WTC11 (cell line): ENCODE measurements at regions not wholly inside any gene's neighbourhood (a gene's known extent, or its start where the extent isn't known, plus 50 kb on each side); places are given as distances from the start of the nearest gene placed in this dataset.
"Not testable (repeated sequence)": the region's sequence is repeated elsewhere in the genome, so short reads cannot be mapped to it uniquely, and the experiment has no call there.

Experiments used
- ATAC-seq: fragments of 200-7000 bp; cut with Tn5 transposase; 2 replicates; pipeline ENCODE4 v1.10.0; 2021; ENCODE audit warnings: mild to moderate bottlenecking, moderate library complexity
- CTCF ChIA-PET: fragments of 300-600 bp; sonication (Branson Sonifier 250); formaldehyde crosslinking; loops from one replicate; lab custom pipeline; 2021; ENCODE audit warnings: antibody characterized with exemption; lab: Charles Lee
- POLR2A ChIA-PET: fragments of 350-600 bp; sonication (Branson Sonifier 250); formaldehyde crosslinking; loops from one replicate; lab custom pipeline; 2021; ENCODE audit warnings: antibody characterized with exemption; lab: Charles Lee
- DNase-seq: peaks from one replicate; pipeline ENCODE4 v3.0.0; 2021; ENCODE audit warnings: low spot score
- H3K27ac Mint-ChIP-seq: 2 replicates; pipeline ENCODE4 v1.8.0; 2021; ENCODE audit warnings: mixed read lengths
- H3K27me3 Mint-ChIP-seq: 2 replicates; pipeline ENCODE4 v1.8.0; 2021; ENCODE audit warnings: low read depth, mild to moderate bottlenecking, moderate library complexity, mixed read lengths
- H3K36me3 Mint-ChIP-seq: 2 replicates; pipeline ENCODE4 v1.8.0; 2021; ENCODE audit warnings: mixed read lengths
- H3K4me1 Mint-ChIP-seq: 2 replicates; pipeline ENCODE4 v1.8.0; 2022; ENCODE audit warnings: mixed read lengths
- H3K4me3 Mint-ChIP-seq: 2 replicates; pipeline ENCODE4 v1.8.0; 2021; ENCODE audit warnings: mild to moderate bottlenecking, moderate library complexity, mixed read lengths
- H3K9me3 Mint-ChIP-seq: 2 replicates; pipeline ENCODE4 v1.8.0; 2021; ENCODE audit warnings: mixed read lengths
- CBFB ChIP-seq: sonication (generic); formaldehyde crosslinking; IDR thresholded peaks from 2 replicates; pipeline ENCODE4 v1.8.1; 2022; ENCODE audit warnings: mild to moderate bottlenecking, low read depth, missing genetic modification reagents
- CREM ChIP-seq: sonication (generic); formaldehyde crosslinking; IDR thresholded peaks from 2 replicates; pipeline ENCODE4 v1.8.1; 2022; ENCODE audit warnings: mild to moderate bottlenecking, missing genetic modification reagents, moderate library complexity
- ELF4 ChIP-seq: sonication (generic); formaldehyde crosslinking; IDR thresholded peaks from 2 replicates; pipeline ENCODE4 v1.8.1; 2022; ENCODE audit warnings: low read depth, mild to moderate bottlenecking, moderate library complexity, missing genetic modification reagents
- FOXP1 ChIP-seq: sonication (generic); formaldehyde crosslinking; IDR thresholded peaks from 2 replicates; pipeline ENCODE4 v1.8.0; 2022; ENCODE audit warnings: missing genetic modification reagents, mild to moderate bottlenecking, moderate library complexity, borderline replicate concordance
- GABPB1 ChIP-seq: sonication (generic); formaldehyde crosslinking; IDR thresholded peaks from 2 replicates; pipeline ENCODE4 v1.8.1; 2023; ENCODE audit warnings: mild to moderate bottlenecking, missing genetic modification reagents
- JAZF1 ChIP-seq: fragments of 250-450 bp; sonication (Bioruptor Pico); IDR thresholded peaks from 2 replicates; pipeline ENCODE4 v1.9.0; 2021; ENCODE audit warnings: moderate library complexity, mild to moderate bottlenecking, inconsistent platforms
- MAX ChIP-seq: sonication (generic); formaldehyde crosslinking; IDR thresholded peaks from 2 replicates; pipeline ENCODE4 v1.8.0; 2022; ENCODE audit warnings: mild to moderate bottlenecking, missing genetic modification reagents
- NR1H2 ChIP-seq: sonication (generic); formaldehyde crosslinking; IDR thresholded peaks from 2 replicates; pipeline ENCODE4 v1.9.0; 2021; ENCODE audit warnings: mild to moderate bottlenecking, moderate library complexity, missing genetic modification reagents
- USF1 ChIP-seq: sonication (generic); formaldehyde crosslinking; IDR thresholded peaks from 2 replicates; pipeline ENCODE4 v1.8.0; 2022; ENCODE audit warnings: mild to moderate bottlenecking, missing genetic modification reagents
- ZBTB21 ChIP-seq: sonication (generic); formaldehyde crosslinking; IDR thresholded peaks from 2 replicates; pipeline ENCODE4 v1.8.1; 2023; ENCODE audit warnings: mild to moderate bottlenecking, missing genetic modification reagents, borderline replicate concordance
- ZNF121 ChIP-seq: sonication (generic); formaldehyde crosslinking; IDR thresholded peaks from 2 replicates; pipeline ENCODE4 v1.8.0; 2023; ENCODE audit warnings: missing genetic modification reagents
- ZNF219 ChIP-seq: sonication (generic); formaldehyde crosslinking; IDR thresholded peaks from 2 replicates; pipeline ENCODE4 v1.8.0; 2023; ENCODE audit warnings: missing genetic modification reagents, mild to moderate bottlenecking, borderline replicate concordance
- ZNF416 ChIP-seq: fragments of 250-450 bp; sonication (Bioruptor Pico); IDR thresholded peaks from 2 replicates; pipeline ENCODE4 v1.9.0; 2021; ENCODE audit warnings: mild to moderate bottlenecking, inconsistent platforms
- ZNF423 ChIP-seq: fragments of 250-450 bp; sonication (Bioruptor Pico); IDR thresholded peaks from 2 replicates; pipeline ENCODE4 v2.1.2; 2022; ENCODE audit warnings: mild to moderate bottlenecking, moderate library complexity
- ZNF512 ChIP-seq: sonication (generic); formaldehyde crosslinking; IDR thresholded peaks from 2 replicates; pipeline ENCODE4 v1.8.1; 2022; ENCODE audit warnings: missing genetic modification reagents, borderline replicate concordance
- ZNF671 ChIP-seq: fragments of 250-450 bp; sonication (Bioruptor Pico); IDR thresholded peaks from 2 replicates; pipeline ENCODE4 v1.8.0; 2021; ENCODE audit warnings: mild to moderate bottlenecking
- ZSCAN18 ChIP-seq: fragments of 250-450 bp; sonication (Bioruptor Pico); IDR thresholded peaks from 2 replicates; pipeline ENCODE4 v2.1.2; 2022; ENCODE audit warnings: mild to moderate bottlenecking, moderate library complexity
- TF ChIP-seq, protein P1 (sequence below): fragments of 250-450 bp; sonication (Bioruptor Pico); IDR thresholded peaks from 2 replicates; pipeline ENCODE4 v1.9.0; 2021; ENCODE audit warnings: mild to moderate bottlenecking
- TF ChIP-seq, protein P2 (sequence below): fragments of 250-450 bp; sonication (Bioruptor Pico); conservative IDR thresholded peaks from 2 replicates; pipeline ENCODE4 v1.9.0; 2021; ENCODE audit warnings: mild to moderate bottlenecking

- ATAC-seq (no peak), DNase-seq (no peak)
- H3K4me1 Mint-ChIP-seq = peaks cover 13% of the 10 kb centered on the region; the same call in 1 of the 2 replicates
- no peaks in the 10 kb centered on the region for H3K36me3 Mint-ChIP-seq
- POLR2A ChIA-PET = no interaction called here
- H3K27me3 Mint-ChIP-seq = no peaks in the 10 kb centered on the region
- H3K27ac Mint-ChIP-seq = no peak overlapping the region
- CTCF ChIA-PET = no interaction called here
- no peaks in the 10 kb centered on the region for H3K9me3 Mint-ChIP-seq
- H3K4me3 Mint-ChIP-seq = no peak overlapping the region
- TF ChIP-seq ELF4 (CRISPR knock-in tag) (no peak), FOXP1 (CRISPR knock-in tag) (no peak)
Observed at GRCh38 chr16:60363566-60363965, 1629.5 kb upstream of the GOT2 start.

- H3K27me3 Mint-ChIP-seq, POLR2A ChIA-PET, H3K9me3 Mint-ChIP-seq, H3K4me3 Mint-ChIP-seq, H3K27ac Mint-ChIP-seq, ATAC-seq, H3K4me1 Mint-ChIP-seq, DNase-seq, CTCF ChIA-PET, H3K36me3 Mint-ChIP-seq: not testable (repeated sequence)
Observed at GRCh38 chr16:60359866-60360265, 1625.8 kb upstream of the GOT2 start.

DNA sequence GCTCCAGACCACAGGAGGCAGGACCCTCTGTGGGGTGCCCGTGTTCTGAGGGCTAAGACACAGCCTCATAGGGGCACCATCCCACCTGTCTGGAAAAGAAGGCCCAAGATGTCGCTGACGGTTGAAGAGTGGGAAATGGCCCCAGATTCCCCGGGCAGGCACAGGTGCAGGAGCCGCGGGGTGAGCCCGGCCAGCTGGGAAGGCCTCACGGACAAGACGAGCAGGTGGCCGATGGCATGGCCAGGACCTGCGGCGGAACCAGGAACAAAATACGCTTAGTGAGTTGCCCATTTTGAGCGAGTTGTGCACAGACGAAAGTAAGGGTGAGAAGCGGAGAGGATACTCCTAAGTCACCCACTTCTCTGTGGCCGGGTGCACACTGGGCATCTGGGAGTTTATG is 1625.3 kb upstream of the GOT2 start:
- H3K4me3 Mint-ChIP-seq, H3K36me3 Mint-ChIP-seq, H3K4me1 Mint-ChIP-seq, H3K27ac Mint-ChIP-seq, H3K27me3 Mint-ChIP-seq, CTCF ChIA-PET, DNase-seq, ATAC-seq, POLR2A ChIA-PET, H3K9me3 Mint-ChIP-seq: not testable (repeated sequence)

GRCh38 chr16:60357876-60358522 is 1623.9 kb upstream of the GOT2 start:
- H3K9me3 Mint-ChIP-seq = peaks cover 12% of the 10 kb centered on the region
- ATAC-seq, CTCF ChIA-PET, H3K36me3 Mint-ChIP-seq, H3K27ac Mint-ChIP-seq, POLR2A ChIA-PET, H3K4me1 Mint-ChIP-seq, DNase-seq, H3K27me3 Mint-ChIP-seq, H3K4me3 Mint-ChIP-seq: not testable (repeated sequence)

- no peak for ATAC-seq
- Mint-ChIP-seq H3K4me1 (peaks cover 6% of the 10 kb centered on the region; the same call in 1 of the 2 replicates), H3K36me3 (peaks cover 5% of the 10 kb centered on the region; the same call in 1 of the 2 replicates), H3K9me3 (peaks cover 6% of the 10 kb centered on the region), H3K4me3 (no peak overlapping the region), H3K27ac (no peak overlapping the region), H3K27me3 (no peaks in the 10 kb centered on the region)
- DNase-seq = no peak
- CTCF ChIA-PET = no interaction called here
- POLR2A ChIA-PET = interaction anchor here (0.6 kb wide), 1 partner anchor 112 kb away, joined by 3 read pairs; no protein-coding TSS in a partner anchor
- TF ChIP-seq ZNF219 (no peak), ZNF423 (CRISPR knock-in tag) (no peak), GABPB1 (CRISPR knock-in tag) (no peak), ZNF416 (CRISPR knock-in tag) (no peak), ZSCAN18 (CRISPR knock-in tag) (no peak), CREM (CRISPR knock-in tag) (no peak), ZNF121 (CRISPR knock-in tag) (no peak), ZNF671 (CRISPR knock-in tag) (no peak), USF1 (CRISPR knock-in tag) (no peak), NR1H2 (CRISPR knock-in tag) (no peak), CBFB (CRISPR knock-in tag) (no peak), ZNF512 (CRISPR knock-in tag) (no peak), MAX (CRISPR knock-in tag) (no peak), JAZF1 (CRISPR knock-in tag) (no peak), ZBTB21 (CRISPR knock-in tag) (no peak)
- TF ChIP-seq, protein P1, sequence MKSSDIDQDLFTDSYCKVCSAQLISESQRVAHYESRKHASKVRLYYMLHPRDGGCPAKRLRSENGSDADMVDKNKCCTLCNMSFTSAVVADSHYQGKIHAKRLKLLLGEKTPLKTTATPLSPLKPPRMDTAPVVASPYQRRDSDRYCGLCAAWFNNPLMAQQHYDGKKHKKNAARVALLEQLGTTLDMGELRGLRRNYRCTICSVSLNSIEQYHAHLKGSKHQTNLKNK (CRISPR knock-in tag) = no peak
- TF ChIP-seq, protein P2, sequence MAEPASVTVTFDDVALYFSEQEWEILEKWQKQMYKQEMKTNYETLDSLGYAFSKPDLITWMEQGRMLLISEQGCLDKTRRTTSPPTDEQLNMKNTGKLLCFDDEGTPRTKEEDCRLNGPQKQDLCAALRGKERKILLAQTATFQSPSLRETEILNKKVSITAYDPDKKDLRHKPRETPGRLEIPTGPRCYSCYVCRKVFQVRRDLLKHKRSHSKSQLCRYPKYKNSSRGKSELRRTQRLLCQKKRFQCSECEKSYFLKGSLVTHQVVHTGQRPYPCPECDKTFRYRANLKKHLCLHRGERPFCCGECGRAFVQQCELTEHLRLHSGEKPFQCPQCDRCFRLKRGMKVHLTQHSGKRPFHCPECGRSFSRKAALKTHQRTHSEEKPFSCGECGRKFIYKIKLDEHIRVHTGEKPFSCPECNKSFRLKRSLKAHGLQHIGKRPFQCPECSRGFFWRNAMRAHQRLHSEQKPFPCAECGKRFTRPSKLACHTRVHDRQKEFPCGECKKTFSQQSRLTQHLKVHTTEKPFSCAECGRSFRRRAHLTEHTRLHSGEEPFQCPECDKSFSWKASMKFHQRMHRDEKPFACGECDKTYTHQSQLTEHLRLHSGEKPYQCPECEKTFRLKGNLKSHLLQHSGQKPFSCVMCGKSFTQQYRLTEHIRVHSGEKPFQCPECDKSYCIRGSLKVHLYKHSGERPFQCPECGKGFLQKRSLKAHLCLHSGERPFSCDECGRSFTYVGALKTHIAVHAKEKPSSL (CRISPR knock-in tag) = no peak
Observed at GRCh38 chr16:60346256-60346655, 1612.1 kb upstream of the GOT2 start.
